22Rv1 (cell line): ENCODE measurements at regions not wholly inside any gene's neighbourhood (a gene's known extent, or its start where the extent isn't known, plus 50 kb on each side); places are given as distances from the start of the nearest gene placed in this dataset.

ENCODE experiments used
- ZFX ChIP-seq: fragments of 450-650 bp; IDR thresholded peaks from 2 replicates; pipeline ENCODE4 v1.6.1; 2017; ENCODE audit warnings: antibody characterized with exemption, borderline replicate concordance
- TF ChIP-seq, protein P1 (sequence below): fragments of 450-650 bp; IDR thresholded peaks from 2 replicates; pipeline ENCODE4 v1.5.1; 2017; ENCODE audit warnings: mild to moderate bottlenecking

DNA sequence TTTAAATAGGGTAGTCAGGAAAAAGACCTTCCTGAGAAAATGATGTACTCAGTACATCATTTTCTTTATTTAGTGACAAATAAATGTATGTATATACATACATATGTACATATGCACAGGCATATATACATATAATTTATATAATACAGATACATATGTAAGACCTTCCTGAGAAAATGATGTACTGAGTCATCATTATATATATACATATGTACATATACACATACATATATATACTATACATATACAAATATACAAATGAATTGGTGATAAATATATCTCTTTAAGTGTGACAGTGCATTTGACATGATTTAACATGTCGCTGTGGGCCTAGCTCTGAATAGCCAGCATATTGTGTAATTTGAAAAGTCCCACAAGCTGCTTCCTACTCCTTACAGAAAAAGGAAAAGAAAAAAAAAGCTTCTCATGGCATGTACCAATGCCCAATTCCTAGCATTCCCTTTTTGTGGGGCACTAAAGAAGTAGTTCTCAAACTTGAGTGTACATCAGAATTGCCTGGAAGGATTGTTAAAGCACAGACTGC lies 208.1 kb upstream of the UMPS start:
- TF ChIP-seq, protein P1, sequence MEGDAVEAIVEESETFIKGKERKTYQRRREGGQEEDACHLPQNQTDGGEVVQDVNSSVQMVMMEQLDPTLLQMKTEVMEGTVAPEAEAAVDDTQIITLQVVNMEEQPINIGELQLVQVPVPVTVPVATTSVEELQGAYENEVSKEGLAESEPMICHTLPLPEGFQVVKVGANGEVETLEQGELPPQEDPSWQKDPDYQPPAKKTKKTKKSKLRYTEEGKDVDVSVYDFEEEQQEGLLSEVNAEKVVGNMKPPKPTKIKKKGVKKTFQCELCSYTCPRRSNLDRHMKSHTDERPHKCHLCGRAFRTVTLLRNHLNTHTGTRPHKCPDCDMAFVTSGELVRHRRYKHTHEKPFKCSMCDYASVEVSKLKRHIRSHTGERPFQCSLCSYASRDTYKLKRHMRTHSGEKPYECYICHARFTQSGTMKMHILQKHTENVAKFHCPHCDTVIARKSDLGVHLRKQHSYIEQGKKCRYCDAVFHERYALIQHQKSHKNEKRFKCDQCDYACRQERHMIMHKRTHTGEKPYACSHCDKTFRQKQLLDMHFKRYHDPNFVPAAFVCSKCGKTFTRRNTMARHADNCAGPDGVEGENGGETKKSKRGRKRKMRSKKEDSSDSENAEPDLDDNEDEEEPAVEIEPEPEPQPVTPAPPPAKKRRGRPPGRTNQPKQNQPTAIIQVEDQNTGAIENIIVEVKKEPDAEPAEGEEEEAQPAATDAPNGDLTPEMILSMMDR: no peak
- TF ChIP-seq ZFX: no peak
